NCI-H460 (cell line): ENCODE measurements at regions not wholly inside any gene's neighbourhood (a gene's known extent, or its start where the extent isn't known, plus 50 kb on each side); places are given as distances from the start of the nearest gene placed in this dataset.
A peak's percentile ranks its signal among the peaks of the same experiment; 100 is the strongest.
"Not testable (repeated sequence)": the region's sequence is repeated elsewhere in the genome, so short reads cannot be mapped to it uniquely, and the experiment has no call there.

Experiments used
- DNase-seq: peaks from one replicate; pipeline ENCODE4 v3.0.0-alpha.2; 2016; ENCODE audit warnings: low read depth; ENCODE audit errors: extremely low read depth

DNA sequence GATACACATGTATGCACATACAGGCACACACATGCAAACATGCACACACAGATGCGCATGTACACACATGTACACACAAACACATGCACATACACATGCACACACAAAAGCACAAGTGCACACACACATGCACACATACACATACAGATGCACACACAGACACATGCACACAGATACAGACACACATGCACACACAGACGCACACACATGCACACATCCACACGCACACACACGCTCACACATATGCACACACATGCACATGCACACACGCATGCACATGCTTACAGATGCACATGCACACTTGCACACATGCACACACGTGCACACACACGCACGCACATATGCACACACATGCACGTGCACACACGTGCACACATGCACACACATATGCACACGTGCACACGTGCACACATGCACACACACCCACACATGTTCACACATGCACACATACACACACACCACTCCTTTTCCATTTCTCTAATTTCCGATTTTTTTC is 283.8 kb upstream of the FRG2C start:
- no peak for DNase-seq

DNA sequence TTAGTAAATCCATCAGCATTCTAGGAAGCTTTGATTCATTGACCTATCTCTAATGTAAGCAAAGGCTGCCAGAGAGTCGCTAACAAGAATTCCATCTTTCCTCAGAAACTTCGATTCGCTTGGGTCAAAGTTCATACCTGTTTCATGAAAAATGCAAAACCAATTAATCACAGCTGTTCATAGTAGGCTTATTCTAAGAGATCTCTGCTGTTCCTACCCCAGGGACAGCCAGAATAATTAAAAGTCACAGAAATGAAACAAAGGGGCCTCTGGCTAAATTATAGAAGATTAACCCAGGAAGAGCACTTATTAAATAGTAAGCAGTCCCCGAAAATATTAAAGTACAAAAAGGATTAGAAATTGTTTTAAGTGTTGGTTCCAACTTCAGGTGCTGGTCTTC is 280.1 kb upstream of the FRG2C start:
- DNase-seq: not testable (repeated sequence)

GRCh38 chr3:75388486-75389124 is 275.5 kb upstream of the FRG2C start:
- not testable (repeated sequence) for DNase-seq

DNA sequence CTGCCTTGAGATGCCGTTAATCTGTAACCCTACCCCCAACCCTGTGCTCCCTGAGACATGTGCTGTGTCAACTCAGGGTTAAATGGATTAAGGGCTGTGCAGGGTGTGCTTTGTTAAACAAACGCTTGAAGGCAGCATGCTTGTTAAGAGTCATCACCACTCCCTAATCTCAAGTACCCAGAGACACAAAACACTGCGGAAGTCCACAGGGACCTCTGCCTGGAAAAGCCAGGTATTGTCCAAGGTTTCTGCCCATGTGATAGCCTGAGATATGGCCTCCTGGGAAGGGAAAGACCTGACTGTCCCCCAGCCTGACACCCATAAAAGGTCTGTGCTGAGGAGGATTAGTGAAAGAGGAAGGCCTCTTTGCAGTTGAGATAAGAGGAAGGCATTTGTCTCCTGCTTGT is 270.8 kb upstream of the FRG2C start:
- DNase-seq: not testable (repeated sequence)

DNA sequence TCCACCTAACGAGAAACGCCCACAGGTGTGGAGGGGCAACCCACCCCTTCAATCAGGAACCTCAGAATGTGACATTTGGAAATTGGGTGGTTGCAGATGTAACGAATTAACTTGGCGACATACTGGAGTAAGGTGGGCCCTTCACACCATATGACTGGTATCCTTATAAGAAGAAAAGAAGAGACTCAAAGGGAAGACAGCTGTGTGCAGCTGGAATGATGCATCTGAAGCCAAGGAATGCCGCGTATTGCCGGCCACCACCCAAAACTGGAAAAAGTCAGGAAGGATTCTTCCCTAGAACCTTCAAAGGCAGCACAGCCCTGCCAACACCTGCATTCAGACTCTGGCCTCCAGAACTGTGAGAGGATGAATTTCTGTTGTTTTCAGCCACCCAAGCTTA is 270.0 kb upstream of the FRG2C start:
- not testable (repeated sequence) for DNase-seq

- not testable (repeated sequence) for DNase-seq
These were observed 269.4 kb upstream of the FRG2C start for GRCh38 chr3:75394562-75395360.

DNA sequence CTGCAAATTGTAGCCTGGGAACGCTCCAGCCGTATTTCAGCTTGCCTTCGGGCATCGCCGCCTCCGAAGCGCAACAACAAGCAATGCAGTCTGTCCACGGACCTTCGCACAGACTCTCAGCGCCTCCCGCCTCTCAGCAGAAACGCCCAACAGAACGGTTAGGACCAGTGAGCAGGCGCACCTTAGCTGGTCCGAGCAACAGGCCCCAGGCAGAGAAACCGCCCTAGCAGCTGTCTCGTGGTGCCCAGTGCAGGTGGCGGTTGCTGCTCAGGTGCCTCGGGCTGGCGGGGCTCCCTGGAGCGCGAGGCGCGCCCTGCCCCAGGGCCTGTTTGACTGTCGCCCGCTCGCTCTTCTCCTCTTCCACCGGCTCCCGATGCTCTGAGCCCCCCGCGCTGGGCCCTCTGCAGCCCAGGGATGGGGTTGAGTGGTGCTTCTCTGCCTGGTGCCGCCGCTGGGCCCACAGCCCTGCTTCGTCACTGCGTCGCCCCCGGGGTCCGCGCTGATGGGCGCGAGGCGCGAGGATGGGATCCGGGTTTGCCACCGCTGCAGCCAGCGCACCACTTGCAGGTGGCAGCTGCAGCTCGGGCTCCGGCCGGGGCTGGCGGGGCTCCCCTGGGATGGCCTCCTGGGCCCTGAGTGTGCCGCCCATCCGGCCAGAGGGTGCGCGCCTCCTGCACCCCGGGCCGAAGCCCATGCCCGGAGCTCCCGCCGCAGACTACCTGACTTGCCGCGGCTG is 268.4 kb upstream of the FRG2C start:
- no peak for DNase-seq

DNA sequence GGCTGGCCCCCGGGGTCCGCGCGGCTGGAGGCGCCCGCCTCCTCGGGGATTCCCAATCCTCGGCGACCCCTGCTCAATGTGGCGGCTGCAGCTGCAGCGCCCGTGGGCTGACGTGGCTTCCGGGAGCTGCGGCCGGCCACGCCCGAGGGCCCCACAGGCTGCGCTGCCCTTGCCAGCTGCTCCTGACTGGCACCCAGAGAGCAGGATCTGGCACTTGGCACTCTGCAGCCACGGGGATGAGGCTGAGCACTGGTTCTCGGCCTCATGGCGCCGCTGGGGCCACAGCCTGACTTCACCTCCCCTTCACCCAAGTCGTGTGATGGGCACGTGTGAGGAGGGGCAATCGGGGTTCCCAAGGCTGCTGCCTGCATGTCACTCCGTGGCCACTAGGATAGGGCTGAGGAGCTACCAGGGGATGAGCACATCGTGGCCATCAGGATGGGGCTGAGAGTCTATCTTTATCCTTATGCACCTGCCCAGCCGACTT is 267.8 kb upstream of the FRG2C start:
- DNase-seq: no peak

DNA sequence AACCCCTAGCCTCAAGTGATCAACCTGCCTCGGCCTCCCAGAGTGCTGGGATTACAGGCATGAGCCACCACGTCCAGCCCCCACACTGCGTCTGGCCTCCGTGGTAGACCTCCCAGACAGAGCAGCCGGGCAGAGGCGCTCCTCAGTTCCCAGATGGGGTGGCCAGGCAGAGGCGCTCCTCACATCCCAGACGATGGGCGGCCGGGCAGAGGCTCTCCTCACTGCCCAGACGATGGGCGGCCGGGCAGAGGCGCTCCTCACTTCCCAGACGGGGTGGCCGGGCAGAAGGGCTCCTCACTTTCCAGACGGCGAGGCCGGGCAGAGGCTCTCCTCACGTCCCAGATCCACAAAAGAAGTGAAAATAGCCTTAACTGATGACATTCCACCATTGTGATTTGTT is 266.6 kb upstream of the FRG2C start:
- not testable (repeated sequence) for DNase-seq

DNA sequence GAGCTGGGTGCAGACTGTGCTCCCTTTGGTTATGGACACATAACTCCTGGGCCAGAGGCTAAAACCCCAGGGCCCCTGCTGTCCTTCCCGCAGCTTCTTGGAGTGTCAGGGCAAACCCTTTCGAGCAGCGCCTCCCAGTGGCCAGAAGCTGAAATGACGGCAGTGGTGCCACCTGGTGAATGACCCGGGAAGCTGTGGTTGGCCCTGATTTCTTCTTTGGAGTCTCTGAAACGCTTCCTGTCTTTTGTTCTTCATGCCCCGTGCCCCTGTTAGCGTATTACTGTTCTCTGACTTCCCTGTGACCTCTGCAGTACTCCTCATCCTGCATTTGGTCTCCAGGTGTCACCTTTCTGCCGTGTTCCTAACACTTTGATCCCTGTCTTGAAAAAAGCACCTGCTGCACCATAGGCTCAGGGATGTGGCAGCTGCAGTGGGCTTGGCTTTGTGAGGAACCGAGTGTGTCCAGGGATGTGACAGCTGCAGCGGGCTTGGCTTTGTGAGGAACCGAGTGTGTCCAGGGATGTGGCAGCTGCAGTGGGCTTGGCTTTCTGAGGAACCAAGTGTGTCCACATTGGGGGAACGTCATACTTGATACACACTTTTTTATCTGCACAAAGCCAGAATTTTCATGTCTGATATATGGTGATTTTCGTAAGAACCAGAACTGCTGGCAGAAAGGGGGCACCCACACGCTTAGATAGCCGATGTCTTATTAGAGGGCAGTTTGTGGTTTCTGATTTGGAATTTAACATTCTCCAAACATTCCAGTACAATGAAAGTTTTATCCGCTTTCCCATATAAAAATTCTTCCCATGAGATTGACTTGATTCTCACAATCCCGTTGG is 241.8 kb upstream of the FRG2C start:
- DNase-seq: not testable (repeated sequence)

DNA sequence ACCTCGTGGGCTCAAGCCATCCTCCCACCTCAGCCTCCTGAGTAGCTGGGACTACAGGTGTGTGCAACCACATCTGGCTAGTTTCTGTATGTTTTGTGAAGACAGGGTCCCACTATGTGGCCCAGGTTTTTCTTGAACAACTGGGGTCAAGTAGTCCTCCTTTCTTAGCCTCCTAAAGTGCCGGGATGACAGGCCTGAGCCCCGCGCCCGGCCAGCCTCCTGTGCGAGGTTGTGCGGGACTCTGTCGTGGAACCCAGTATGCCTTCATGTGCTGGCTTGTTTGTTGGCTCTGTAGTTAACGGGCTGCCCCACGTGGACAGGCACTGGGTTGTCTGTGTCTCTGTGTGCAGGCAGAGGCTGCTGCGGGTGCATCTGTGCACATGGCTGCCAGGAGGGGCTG is 238.7 kb upstream of the FRG2C start:
- DNase-seq: not testable (repeated sequence)

DNA sequence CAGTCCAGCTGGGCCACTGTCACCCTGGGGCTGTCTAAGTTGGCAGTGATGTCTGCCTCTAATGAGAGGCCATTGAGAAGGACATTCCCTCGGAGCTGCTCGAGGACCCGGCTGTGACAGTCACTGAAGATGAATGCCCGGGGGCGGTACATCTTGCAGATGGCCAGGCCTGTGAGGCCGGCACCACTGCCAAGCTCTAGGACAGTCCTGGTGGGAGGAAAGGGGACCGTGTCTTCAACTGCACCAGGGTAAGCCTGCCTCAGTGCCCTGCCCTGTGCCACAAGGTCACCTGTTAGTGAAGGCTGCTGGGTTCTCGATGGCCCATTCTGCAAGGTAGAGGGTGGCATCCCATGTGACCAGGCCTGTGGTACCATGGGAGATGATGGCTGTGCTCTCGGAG is 236.6 kb upstream of the FRG2C start:
- not testable (repeated sequence) for DNase-seq

- DNase-seq: not testable (repeated sequence)
These were observed 236.2 kb upstream of the FRG2C start for GRCh38 chr3:75427906-75428305.

GRCh38 chr3:75429561-75430220 is 234.4 kb upstream of the FRG2C start:
- DNase-seq: peak; percentile 37

GRCh38 chr3:75430406-75430805 is 233.7 kb upstream of the FRG2C start:
- not testable (repeated sequence) for DNase-seq

DNA sequence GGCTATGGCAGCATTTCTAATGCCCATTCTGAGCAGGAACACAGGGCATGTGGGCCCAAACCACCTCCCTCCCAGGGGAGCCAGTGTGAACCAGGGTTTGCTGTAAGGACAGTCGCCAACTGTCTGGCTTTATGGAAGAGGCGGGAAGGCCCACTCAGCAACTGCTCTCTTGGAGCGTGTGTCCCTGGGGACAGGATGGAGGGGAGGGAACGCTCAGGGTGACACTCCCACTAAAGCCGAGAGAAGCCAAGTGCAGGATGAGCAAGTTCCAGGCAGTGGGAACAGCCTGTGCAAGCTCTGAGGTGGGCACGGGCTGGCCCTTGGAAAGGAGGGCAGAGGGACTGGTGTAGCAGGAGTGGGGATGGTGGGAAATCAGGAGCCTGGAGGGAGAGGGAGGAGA is 233.0 kb upstream of the FRG2C start:
- DNase-seq: not testable (repeated sequence)

GRCh38 chr3:75432466-75432865 is 231.7 kb upstream of the FRG2C start:
- not testable (repeated sequence) for DNase-seq

DNA sequence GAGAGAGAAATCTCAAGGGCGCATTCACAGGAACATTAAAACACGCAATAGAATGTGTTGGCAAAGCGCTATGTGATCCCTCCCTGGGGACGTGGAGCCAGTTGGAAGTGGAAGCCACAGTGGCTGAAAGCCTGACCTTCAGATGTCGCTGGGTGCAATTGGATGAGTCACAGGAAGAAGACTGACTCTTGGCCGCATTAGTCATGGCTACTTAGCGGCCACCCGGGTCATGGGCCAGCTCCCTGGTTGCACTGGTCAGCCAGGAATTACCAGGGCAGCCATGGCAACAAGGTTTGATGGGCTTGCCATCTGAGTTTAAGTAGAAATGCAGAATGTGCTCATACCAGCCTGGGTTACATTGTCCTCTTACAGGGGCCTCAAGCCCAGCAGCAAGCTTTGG is 231.2 kb upstream of the FRG2C start:
- peak; percentile 83 for DNase-seq

GRCh38 chr3:75433295-75433694 is 230.8 kb upstream of the FRG2C start:
- not testable (repeated sequence) for DNase-seq
